ENCODE measurements at regions not wholly inside any gene's neighbourhood (a gene's known extent, or its start where the extent isn't known, plus 50 kb on each side); places are given as distances from the start of the nearest gene placed in this dataset.
"Not testable (repeated sequence)": the region's sequence is repeated elsewhere in the genome, so short reads cannot be mapped to it uniquely, and the experiment has no call there.

GRCh38 chr1:41308520-41308919, 52.7 kb upstream of the FOXO6 start:
- not testable (repeated sequence) for DNase-seq (ENCODE audit: extremely low spot score)

GRCh38 chr1:41305576-41306363, 55.5 kb upstream of the FOXO6 start:
- CTCF ChIA-PET, result interaction anchor here (1.4 kb wide), 1 partner anchor 43 kb away, joined by 3 read pairs; no protein-coding TSS in a partner anchor
- TF ChIP-seq CTCF (IDR thresholded peaks at IDR 0.05; ENCODE audit: control extremely low read depth, extremely low read depth, low read depth, missing control alignments), result no peak
- POLR2A ChIA-PET, result no interaction called here
- DNase-seq (ENCODE audit: extremely low spot score), result no peak

More at GRCh38 chr1:41308520-41308919, 52.7 kb upstream of the FOXO6 start:
- CTCF ChIA-PET, result interaction anchor here (2.2 to 2.3 kb wide), 2 partner anchors 14 to 124 kb away, joined by 8 to 11 read pairs; no protein-coding TSS in a partner anchor
- POLR2A ChIA-PET, result not testable (repeated sequence)

GRCh38 chr1:41296506-41296905, 54.4 kb upstream of the SCMH1 start:
- DNase-seq (ENCODE audit: extremely low spot score), result no peak
- no peak for TF ChIP-seq CTCF (IDR thresholded peaks at IDR 0.05; ENCODE audit: control extremely low read depth, extremely low read depth, low read depth, missing control alignments)
- POLR2A ChIA-PET, result interaction anchor here (0.7 kb wide), 1 partner anchor 882 kb away, joined by 3 read pairs; no protein-coding TSS in a partner anchor
- CTCF ChIA-PET, result interaction anchor here (1.0 to 1.5 kb wide), 4 partner anchors 10 to 136 kb away, joined by 3 to 4 read pairs (median 3); no protein-coding TSS in a partner anchor

GRCh38 chr1:41294216-41294615, 52.1 kb upstream of the SCMH1 start:
- no peak for TF ChIP-seq CTCF (IDR thresholded peaks at IDR 0.05; ENCODE audit: control extremely low read depth, extremely low read depth, low read depth, missing control alignments)

GRCh38 chr1:41293779-41294178, 51.7 kb upstream of the SCMH1 start:
- DNase-seq (ENCODE audit: extremely low spot score), result no peak
- no peak for TF ChIP-seq CTCF (IDR thresholded peaks at IDR 0.05; ENCODE audit: control extremely low read depth, extremely low read depth, low read depth, missing control alignments)
- ChIA-PET POLR2A (no interaction called here), CTCF (interaction anchor here (1.6 kb wide), 1 partner anchor 19 kb away, joined by 3 read pairs; no protein-coding TSS in a partner anchor)

More at GRCh38 chr1:41294216-41294615, 52.1 kb upstream of the SCMH1 start:
- POLR2A ChIA-PET, result no interaction called here
- DNase-seq (ENCODE audit: extremely low spot score), result no peak
- CTCF ChIA-PET, result interaction anchor here (1.6 to 1.8 kb wide), 2 partner anchors 11 to 19 kb away, joined by 3 to 11 read pairs; no protein-coding TSS in a partner anchor

Measured in GM10248 (cell line).